HG03439 (cell line): ENCODE measurements at regions not wholly inside any gene's neighbourhood (a gene's known extent, or its start where the extent isn't known, plus 50 kb on each side); places are given as distances from the start of the nearest gene placed in this dataset.

Source experiments
- ATAC-seq: cut with Tn5 transposase; IDR thresholded peaks from one replicate; pipeline ENCODE4 v1.9.1; 2021; ENCODE audit warnings: mild to moderate bottlenecking, moderate library complexity; ENCODE audit not compliant: unreplicated experiment

- no peak for ATAC-seq
These were observed 108.2 kb upstream of the UQCRFS1 start for GRCh38 chr19:29321116-29321515.

GRCh38 chr19:29323021-29323430 is 110.1 kb upstream of the UQCRFS1 start:
- no peak for ATAC-seq

- ATAC-seq: no peak
These were observed 110.7 kb upstream of the UQCRFS1 start for GRCh38 chr19:29323440-29324290.

- ATAC-seq: no peak
These were observed 111.3 kb upstream of the UQCRFS1 start for GRCh38 chr19:29324291-29324680.

DNA sequence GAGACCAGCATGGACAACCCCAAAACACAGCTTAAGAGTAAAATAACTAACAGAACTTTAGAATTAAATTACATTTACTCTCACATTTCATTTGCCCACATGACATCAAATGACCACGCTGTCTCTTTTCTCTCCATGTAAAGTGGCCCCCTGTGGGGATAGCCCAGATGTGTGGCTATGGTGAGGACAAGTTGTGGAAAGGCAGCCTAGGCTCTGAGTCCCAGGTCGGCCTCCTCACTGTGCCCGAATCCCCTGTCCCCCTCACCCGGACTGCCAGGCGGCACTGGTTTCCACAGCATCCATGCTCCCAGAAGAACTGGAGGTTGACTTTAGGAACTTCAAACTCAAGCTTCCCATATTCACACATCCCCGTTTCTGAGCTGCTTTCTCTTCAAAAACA is 111.8 kb upstream of the UQCRFS1 start:
- ATAC-seq: no peak

- no peak for ATAC-seq
These were observed 112.5 kb upstream of the UQCRFS1 start for GRCh38 chr19:29325241-29325975.

- no peak for ATAC-seq
These were observed 113.4 kb upstream of the UQCRFS1 start for GRCh38 chr19:29326351-29326750.

DNA sequence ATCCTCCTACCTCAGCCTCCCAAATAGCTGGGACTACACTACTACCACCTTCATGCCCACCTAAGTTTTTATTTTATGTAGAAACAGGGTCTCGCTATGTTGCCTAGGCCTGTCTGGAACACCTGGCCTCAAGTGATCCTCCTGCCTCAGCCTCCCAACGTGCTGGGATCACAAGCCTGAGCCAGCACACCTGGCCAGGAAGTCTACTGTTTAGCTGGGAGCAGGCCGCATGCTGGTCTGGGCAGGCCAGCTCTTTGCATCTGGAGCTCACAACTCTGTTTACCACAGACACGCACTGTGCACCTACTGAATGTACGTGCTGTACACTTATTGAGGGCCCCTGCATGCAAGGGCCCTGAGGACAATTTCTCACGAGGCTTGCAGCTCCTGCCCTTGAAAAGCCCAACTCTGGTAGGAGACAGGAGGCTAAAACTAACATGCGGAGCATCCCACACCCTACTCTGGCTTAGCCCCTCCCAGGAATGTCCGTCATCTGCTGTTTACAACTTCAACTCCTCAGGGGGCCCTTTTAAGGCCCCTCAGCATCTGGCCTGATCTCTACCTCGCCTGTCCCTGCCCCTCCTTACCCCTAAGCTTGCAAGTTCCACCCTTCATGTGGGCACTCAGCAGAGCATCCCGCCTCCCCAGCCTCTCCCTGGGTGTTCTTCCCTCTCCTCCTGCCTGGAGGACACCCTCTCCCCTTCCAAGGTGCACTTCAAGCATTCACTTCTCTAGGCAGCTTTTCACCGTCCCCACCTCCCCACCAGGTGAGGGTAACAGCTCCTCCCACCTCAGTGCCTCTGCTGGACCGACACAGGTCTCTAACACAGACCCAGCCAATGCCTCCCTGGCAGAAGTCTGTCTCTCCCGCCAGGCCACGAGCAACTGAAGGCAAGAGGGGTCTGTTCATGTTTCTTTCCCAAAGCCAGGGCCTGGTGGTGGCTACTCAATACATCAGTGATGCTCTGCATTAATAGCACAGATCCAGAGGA is 114.2 kb upstream of the UQCRFS1 start:
- ATAC-seq: no peak

DNA sequence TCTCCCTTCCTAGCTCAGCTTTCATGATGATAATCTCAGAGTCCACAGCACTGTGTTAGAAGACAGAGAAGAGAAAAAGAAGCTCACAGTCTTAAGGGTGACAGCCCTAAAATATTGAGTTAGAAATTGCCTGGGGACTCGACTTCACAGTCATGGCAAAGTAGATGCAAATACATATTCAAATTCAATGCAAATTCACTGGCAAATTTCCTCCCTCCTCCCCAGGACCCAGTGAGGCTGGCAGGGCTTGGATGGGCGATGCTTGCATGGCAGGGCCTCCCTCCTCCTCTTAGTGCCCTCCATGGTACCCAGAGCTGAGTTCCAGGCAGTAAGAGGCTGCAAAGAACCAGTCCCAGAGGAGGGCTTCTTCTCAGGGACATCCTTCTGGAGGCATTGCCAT is 115.6 kb upstream of the UQCRFS1 start:
- ATAC-seq: no peak

GRCh38 chr19:29329460-29330134 is 116.6 kb upstream of the UQCRFS1 start:
- ATAC-seq: no peak

DNA sequence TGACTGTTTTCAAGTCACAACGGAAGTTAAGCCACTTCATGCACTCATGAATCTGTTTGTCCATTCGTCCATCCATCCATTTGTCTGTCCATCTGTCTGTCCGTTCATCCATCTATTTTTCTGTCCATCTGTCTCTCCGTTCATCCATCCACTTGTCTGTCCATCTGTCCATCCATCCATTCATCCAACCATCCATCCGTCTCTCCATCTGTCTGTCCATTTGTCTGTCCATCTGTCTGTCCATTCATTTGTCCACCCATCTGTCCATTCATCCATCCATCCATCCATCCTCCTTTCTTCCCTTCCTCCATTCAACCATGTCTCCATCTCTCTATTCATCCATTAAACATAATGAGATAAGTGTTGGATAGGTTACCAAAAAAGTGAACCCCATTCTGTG is 123.5 kb upstream of the UQCRFS1 start:
- no peak for ATAC-seq

GRCh38 chr19:29337029-29337428 is 124.1 kb upstream of the UQCRFS1 start:
- ATAC-seq: no peak

- ATAC-seq: no peak
These were observed 125.5 kb upstream of the UQCRFS1 start for GRCh38 chr19:29338480-29338879.

- ATAC-seq: no peak
These were observed 129.8 kb upstream of the UQCRFS1 start for GRCh38 chr19:29342721-29343120.

- ATAC-seq: no peak
These were observed 151.3 kb upstream of the UQCRFS1 start for GRCh38 chr19:29364224-29364726.

- no peak for ATAC-seq
These were observed 152.0 kb upstream of the UQCRFS1 start for GRCh38 chr19:29364999-29365398.

- no peak for ATAC-seq
These were observed 153.0 kb upstream of the UQCRFS1 start for GRCh38 chr19:29365836-29366417.

- ATAC-seq: no peak
These were observed 153.8 kb upstream of the UQCRFS1 start for GRCh38 chr19:29366757-29367156.

DNA sequence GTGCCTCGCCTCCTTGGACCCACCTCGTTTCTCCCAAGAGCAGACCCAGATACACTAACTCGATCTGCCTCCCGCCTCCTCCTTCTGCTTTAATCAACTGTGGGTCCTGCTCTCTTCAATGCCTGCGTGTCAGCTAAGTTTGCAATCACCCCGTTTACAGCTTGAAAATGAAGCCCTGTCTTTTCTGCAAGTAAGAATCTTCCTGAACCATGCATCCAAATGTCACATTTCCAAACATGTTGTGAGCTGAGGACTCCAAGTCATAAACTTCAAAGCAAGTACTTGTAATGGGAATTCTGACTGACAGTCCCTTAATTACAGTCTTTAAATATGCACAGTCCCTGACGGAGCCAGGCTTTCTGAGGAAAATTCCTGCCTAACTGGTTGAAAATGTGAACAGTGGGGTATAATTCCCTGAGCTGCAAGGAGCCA is 154.9 kb upstream of the UQCRFS1 start:
- no peak for ATAC-seq

DNA sequence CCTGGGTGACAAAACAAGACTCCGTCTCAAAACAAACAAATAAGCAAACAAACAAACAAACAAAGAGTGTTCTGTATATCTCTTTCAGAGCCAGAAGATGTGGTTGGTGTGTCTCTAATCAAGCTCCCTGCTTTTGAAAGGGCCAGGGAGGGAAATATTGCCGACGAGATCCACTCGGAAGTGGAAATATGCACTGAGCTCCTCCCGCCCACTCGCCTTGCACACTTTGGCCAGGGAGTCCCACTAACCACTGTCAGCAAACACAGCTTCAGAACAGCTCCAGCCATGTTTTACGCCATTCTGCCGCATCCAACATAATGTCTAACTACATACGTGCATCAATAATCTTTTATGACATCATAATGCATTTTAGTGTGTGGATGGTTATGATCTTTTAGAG is 155.5 kb upstream of the VSTM2B start:
- no peak for ATAC-seq
